GM23248 (cell line): ENCODE measurements at regions not wholly inside any gene's neighbourhood (a gene's known extent, or its start where the extent isn't known, plus 50 kb on each side); places are given as distances from the start of the nearest gene placed in this dataset.

ENCODE experiments used
- DNase-seq: peaks from one replicate; pipeline ENCODE4 v3.0.0-alpha.2; 2015
- H2AFZ ChIP-seq: fragments of 200-600 bp; sonication (generic); 2 replicates; pipeline ENCODE4 v1.6.1; 2016; ENCODE audit warnings: antibody characterized with exemption
- H3F3A ChIP-seq: fragments of 200-600 bp; sonication (generic); 2 replicates; pipeline ENCODE4 v1.6.1; 2016; ENCODE audit warnings: mild to moderate bottlenecking, antibody characterized with exemption, mixed run types; ENCODE audit not compliant: insufficient read depth
- H3K27ac ChIP-seq: fragments of 200-600 bp; sonication (generic); 2 replicates; pipeline ENCODE4 v1.5.1; 2016; ENCODE audit warnings: mild to moderate bottlenecking
- H3K27me3 ChIP-seq: fragments of 200-600 bp; sonication (generic); replicated peaks from 2 replicates; pipeline ENCODE4 v1.6.1; 2016; ENCODE audit warnings: mild to moderate bottlenecking; ENCODE audit not compliant: insufficient read depth
- H3K36me3 ChIP-seq: fragments of 200-600 bp; sonication (generic); 2 replicates; pipeline ENCODE4 v1.6.1; 2016; ENCODE audit warnings: low read depth, mild to moderate bottlenecking
- H3K4me1 ChIP-seq: fragments of 200-600 bp; sonication (generic); 2 replicates; pipeline ENCODE4 v1.6.1; 2016; ENCODE audit warnings: mild to moderate bottlenecking; ENCODE audit not compliant: insufficient read depth
- H3K4me2 ChIP-seq: fragments of 200-600 bp; sonication (generic); one replicate; pipeline ENCODE4 v1.6.1; 2016; ENCODE audit warnings: mild to moderate bottlenecking; ENCODE audit not compliant: unreplicated experiment
- H3K4me3 ChIP-seq: fragments of 200-600 bp; sonication (generic); 2 replicates; pipeline ENCODE4 v1.5.1; 2016; ENCODE audit warnings: mild to moderate bottlenecking
- H3K79me2 ChIP-seq: fragments of 200-600 bp; sonication (generic); 2 replicates; pipeline ENCODE4 v1.6.1; 2016; ENCODE audit warnings: mild to moderate bottlenecking; ENCODE audit not compliant: insufficient read depth
- H3K9ac ChIP-seq: fragments of 200-600 bp; sonication (generic); 2 replicates; pipeline ENCODE4 v1.6.1; 2016; ENCODE audit warnings: mild to moderate bottlenecking
- H3K9me2 ChIP-seq: fragments of 200-600 bp; sonication (generic); 2 replicates; pipeline ENCODE4 v1.6.1; 2016; ENCODE audit warnings: mixed run types, mild to moderate bottlenecking, moderate library complexity; ENCODE audit not compliant: insufficient read depth
- H3K9me3 ChIP-seq: fragments of 200-600 bp; sonication (generic); one replicate; pipeline ENCODE4 v1.6.1; 2017; ENCODE audit warnings: low read depth
- H4K20me1 ChIP-seq: fragments of 200-600 bp; sonication (generic); 2 replicates; pipeline ENCODE4 v1.6.0; 2016; ENCODE audit not compliant: insufficient read depth
- EZH2 ChIP-seq: fragments of 200-600 bp; sonication (generic); IDR thresholded peaks from 2 replicates; pipeline ENCODE4 v1.6.1; 2018; ENCODE audit warnings: antibody characterized with exemption, mild to moderate bottlenecking; ENCODE audit not compliant: insufficient read depth, poor library complexity, severe bottlenecking
- EZH2phosphoT487 ChIP-seq: fragments of 200-600 bp; sonication (generic); IDR thresholded peaks from 2 replicates; pipeline ENCODE4 v1.6.1; 2018; ENCODE audit warnings: antibody characterized with exemption, moderate library complexity, mild to moderate bottlenecking, low read depth; ENCODE audit not compliant: insufficient read depth
- WGBS, 2 experiments: methylation state at CpG; one replicate each; pipeline ENCODE4 v1.1.6; 2015 to 2017; ENCODE audit warnings: low lambda C conversion rate in 2 of 2, low coverage in 1 of 2; ENCODE audit errors: missing lambda C conversion rate in 2 of 2; 5-methylcytosine and 5-hydroxymethylcytosine counted together
- in situ Hi-C: fragments of 300-500 bp; cut with MboI; formaldehyde crosslinking; loops from 2 replicates; pipeline ENCODE4 v1.15.0; 2020

DNA sequence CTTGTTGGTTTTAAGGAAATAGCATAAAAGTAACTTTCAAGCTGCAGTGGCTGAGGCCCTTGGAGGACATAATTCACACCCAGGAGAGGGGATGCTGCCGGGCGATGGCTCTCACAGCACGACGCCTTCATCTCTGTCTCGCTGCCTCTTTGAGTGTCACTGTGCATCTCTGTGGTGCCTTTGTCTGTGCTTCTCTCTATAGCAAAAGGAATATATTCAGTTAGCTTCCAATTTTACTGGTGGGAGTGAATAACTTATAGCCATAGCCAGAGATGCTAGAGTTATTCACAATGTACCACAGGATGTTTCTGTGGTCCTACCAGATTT lies 276.7 kb downstream of the SYK start:
- Histone ChIP-seq H3K4me1 (no peaks in the 10 kb centered on the region), H3K79me2 (no peaks in the 10 kb centered on the region), H3F3A (no peaks in the 10 kb centered on the region), H3K9me2 (no peaks in the 10 kb centered on the region), H3K4me3 (no peak overlapping the region), H4K20me1 (no peaks in the 10 kb centered on the region), H2AFZ (no peak overlapping the region), H3K27me3 (no peaks in the 10 kb centered on the region), H3K4me2 (no peak overlapping the region), H3K27ac (no peak overlapping the region), H3K9me3 (no peaks in the 10 kb centered on the region), H3K9ac (no peak overlapping the region), H3K36me3 (no peaks in the 10 kb centered on the region)
- TF ChIP-seq EZH2 = no peak
- TF ChIP-seq EZH2phosphoT487 = no peak
- 91 to 96% methylated on average over 5 of the region's 5 CpGs for WGBS, 2 experiments
- DNase-seq = no peak
- in situ Hi-C loops = no loop called here

DNA sequence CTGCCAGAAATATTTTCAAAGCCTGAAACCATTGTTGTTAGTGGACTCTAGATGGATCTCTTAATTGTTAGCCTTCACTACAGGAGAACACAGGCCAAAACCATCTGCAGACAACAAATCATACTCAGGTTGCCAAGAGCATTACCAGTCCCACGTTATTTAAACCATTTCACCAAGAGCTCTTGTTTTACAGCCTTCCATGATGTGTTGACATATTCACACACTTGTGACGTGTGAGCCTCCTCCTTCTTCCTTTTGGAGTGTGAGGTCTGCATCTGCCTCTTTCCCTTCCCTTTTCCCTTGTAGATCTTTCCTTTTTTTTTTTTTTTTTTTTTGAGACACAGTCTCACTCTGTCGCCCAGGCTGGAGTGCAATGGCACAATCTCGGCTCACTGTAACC lies 279.0 kb downstream of the AUH start:
- Histone ChIP-seq H4K20me1 (no peaks in the 10 kb centered on the region), H3K4me2 (no peak overlapping the region), H3F3A (no peaks in the 10 kb centered on the region), H2AFZ (no peak overlapping the region), H3K4me1 (no peaks in the 10 kb centered on the region), H3K9ac (no peak overlapping the region), H3K9me2 (no peaks in the 10 kb centered on the region), H3K79me2 (no peaks in the 10 kb centered on the region), H3K27me3 (no peaks in the 10 kb centered on the region), H3K9me3 (no peaks in the 10 kb centered on the region), H3K27ac (no peak overlapping the region), H3K36me3 (no peaks in the 10 kb centered on the region), H3K4me3 (no peak overlapping the region)
- TF ChIP-seq EZH2 = no peak
- TF ChIP-seq EZH2phosphoT487 = no peak
- in situ Hi-C loops = no loop called here
- no peak for DNase-seq
- WGBS, 2 experiments = 61 to 68% methylated on average over 4 of the region's 4 CpGs

DNA sequence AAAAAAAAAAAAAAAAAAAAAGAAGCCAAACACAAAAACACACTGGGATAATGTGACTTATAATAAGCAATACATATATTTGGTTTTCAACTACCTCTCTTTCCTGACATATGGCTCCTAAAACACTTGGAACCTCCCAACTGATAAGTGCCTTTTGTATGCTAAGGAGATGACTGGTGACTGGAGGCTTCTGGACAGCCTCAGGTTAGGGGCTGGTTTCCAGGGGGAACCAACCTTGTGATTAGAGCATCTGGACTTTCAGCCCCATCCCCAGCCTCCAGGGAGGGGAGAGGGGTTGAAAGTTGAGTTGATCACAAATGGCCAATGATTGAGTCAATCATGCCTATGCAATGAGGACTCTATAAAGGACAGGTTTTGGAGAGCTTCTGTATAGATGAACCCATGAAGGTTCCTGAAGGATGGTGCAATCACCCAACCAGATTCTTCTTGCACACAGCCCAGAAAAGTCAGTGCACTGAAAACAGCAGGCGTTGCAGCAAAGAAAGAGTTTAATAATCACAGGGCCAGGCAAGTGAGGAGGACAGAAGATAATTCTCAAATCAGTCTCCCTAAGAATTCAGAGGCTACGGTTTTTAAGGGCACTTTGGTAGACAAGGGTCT lies 276.7 kb downstream of the AUH start:
- H3K9me2 ChIP-seq = no peaks in the 10 kb centered on the region
- no peak overlapping the region for H3K4me2 ChIP-seq
- TF ChIP-seq EZH2phosphoT487 = no peak
- no peak for TF ChIP-seq EZH2
- H3K36me3 ChIP-seq = no peaks in the 10 kb centered on the region
- WGBS, 2 experiments = 78 to 82% methylated on average over 2 of the region's 2 CpGs
- H3K27me3 ChIP-seq = no peaks in the 10 kb centered on the region
- H3K4me1 ChIP-seq = peaks cover 3% of the 10 kb centered on the region; the same call in 1 of the 2 replicates
- no peaks in the 10 kb centered on the region for H3K9me3 ChIP-seq
- no peaks in the 10 kb centered on the region for H3K79me2 ChIP-seq
- H2AFZ ChIP-seq = no peak overlapping the region
- no peaks in the 10 kb centered on the region for H3F3A ChIP-seq
- no peak overlapping the region for H3K9ac ChIP-seq
- H4K20me1 ChIP-seq = no peaks in the 10 kb centered on the region
- in situ Hi-C loops = no loop called here
- no peak overlapping the region for H3K4me3 ChIP-seq
- H3K27ac ChIP-seq = no peak overlapping the region
- no peak for DNase-seq

DNA sequence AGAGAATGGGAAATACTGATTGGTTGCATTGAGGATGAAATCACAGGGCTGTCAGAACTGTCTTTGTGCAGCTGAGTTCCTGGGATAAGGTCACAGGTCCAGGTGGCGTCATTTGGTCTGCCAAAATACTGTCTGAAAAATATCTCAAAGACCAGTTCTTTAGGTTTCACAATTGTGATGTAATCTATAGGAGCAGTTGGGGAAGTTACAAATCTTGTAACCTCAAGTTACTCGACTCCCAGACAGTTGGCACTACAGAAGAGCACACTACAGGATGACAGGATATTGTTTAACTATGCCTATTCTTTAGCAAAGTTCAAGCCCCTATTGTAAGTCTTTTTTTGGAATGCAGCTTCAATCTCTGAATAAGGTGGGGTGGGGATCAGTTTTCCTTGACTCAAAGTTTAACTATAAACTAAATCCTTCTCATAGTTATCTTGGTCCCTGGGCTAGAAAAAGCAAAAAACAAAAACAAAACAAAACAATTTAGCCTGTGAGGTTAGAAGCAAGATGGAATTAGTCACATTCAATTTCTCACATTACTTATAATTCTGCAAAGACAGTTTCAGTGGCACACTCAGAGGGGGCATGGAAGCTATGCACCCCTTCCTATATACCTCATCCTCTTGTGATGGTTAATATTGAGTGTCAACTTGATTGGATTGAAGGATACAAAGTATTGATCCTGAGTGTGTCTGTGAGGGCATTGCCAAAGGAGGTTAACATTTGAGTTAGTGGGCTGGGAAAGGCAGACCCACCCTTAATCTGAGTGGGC lies 276.0 kb downstream of the AUH start:
- no peaks in the 10 kb centered on the region for H3K36me3 ChIP-seq
- no peaks in the 10 kb centered on the region for H3F3A ChIP-seq
- no peak overlapping the region for H3K4me2 ChIP-seq
- 75 to 78% methylated on average over 2 of the region's 2 CpGs for WGBS, 2 experiments
- no peak overlapping the region for H3K4me3 ChIP-seq
- no peak for DNase-seq
- H3K9ac ChIP-seq = no peak overlapping the region
- in situ Hi-C loops = no loop called here
- H3K9me2 ChIP-seq = no peaks in the 10 kb centered on the region
- H3K27ac ChIP-seq = no peak overlapping the region
- H3K4me1 ChIP-seq = peaks cover 4% of the 10 kb centered on the region; the same call in 1 of the 2 replicates
- H3K9me3 ChIP-seq = no peaks in the 10 kb centered on the region
- TF ChIP-seq EZH2phosphoT487 (no peak), EZH2 (no peak)
- no peaks in the 10 kb centered on the region for H3K79me2 ChIP-seq
- H2AFZ ChIP-seq = no peak overlapping the region
- no peaks in the 10 kb centered on the region for H4K20me1 ChIP-seq
- H3K27me3 ChIP-seq = no peaks in the 10 kb centered on the region
